Lung (tissue), 11 donors: ENCODE measurements at regions not wholly inside any gene's neighbourhood (a gene's known extent, or its start where the extent isn't known, plus 50 kb on each side); places are given as distances from the start of the nearest gene placed in this dataset.

Experiments used
- ATAC-seq: fragments of 200-7000 bp; cut with Tn5 transposase; one replicate; pipeline ENCODE4 v1.9.1; 2020; ENCODE audit warnings: moderate number of reproducible peaks; ENCODE audit not compliant: insufficient read depth, low FRiP score
- DNase-seq, 3 donors: peaks; one replicate each; pipeline ENCODE4 v3.0.0-alpha.2; 2013 to 2017
- H3K27ac ChIP-seq, 2 donors: one replicate each; pipeline ENCODE4 v1.5.1; 2013; ENCODE audit warnings: mild to moderate bottlenecking in 2 of 2, moderate library complexity in 2 of 2, control low read depth in 1 of 2, inconsistent platforms in 1 of 2, low read depth in 1 of 2, low read length in 1 of 2
- H3K27me3 ChIP-seq, 3 donors: one replicate each; pipeline ENCODE4 v1.5.1; 2013; ENCODE audit warnings: low read length in 2 of 3; ENCODE audit not compliant: control insufficient read depth in 3 of 3, insufficient read depth in 3 of 3
- H3K36me3 ChIP-seq, 4 donors: one replicate each; pipeline ENCODE4 v1.5.1; 2013; ENCODE audit warnings: low read length in 4 of 4, mild to moderate bottlenecking in 1 of 4, moderate library complexity in 1 of 4; ENCODE audit not compliant: control insufficient read depth in 4 of 4, insufficient read depth in 4 of 4
- H3K4me1 ChIP-seq, 5 donors: one replicate each; pipeline ENCODE4 v1.5.1; 2013; ENCODE audit warnings: low read length in 5 of 5, mild to moderate bottlenecking in 2 of 5, moderate library complexity in 1 of 5; ENCODE audit not compliant: control insufficient read depth in 5 of 5, insufficient read depth in 5 of 5
- H3K4me3 ChIP-seq: one replicate; pipeline ENCODE4 v1.5.1; 2013; ENCODE audit warnings: mild to moderate bottlenecking, control low read depth, moderate library complexity
- H3K9ac ChIP-seq, 2 donors: one replicate each; pipeline ENCODE4 v1.5.1; 2013; ENCODE audit warnings: low read length in 2 of 2, control low read depth in 1 of 2; ENCODE audit not compliant: insufficient read depth in 1 of 2
- H3K9me3 ChIP-seq, 4 donors: one replicate each; pipeline ENCODE4 v1.5.1; 2013; ENCODE audit warnings: low read length in 3 of 4, mild to moderate bottlenecking in 1 of 4, moderate library complexity in 1 of 4; ENCODE audit not compliant: control insufficient read depth in 4 of 4, insufficient read depth in 3 of 4
- CTCF ChIP-seq: IDR thresholded peaks from 2 replicates; pipeline ENCODE4 v1.5.1; 2012; ENCODE audit warnings: mild to moderate bottlenecking; ENCODE audit errors: control extremely low read depth, extremely low read depth
- WGBS, 2 donors: extraction: QIAGEN DNeasy Blood & Tissue Kit; methylation state at CpG; one replicate each; pipeline ENCODE4 v1.1.7; 2013; 5-methylcytosine and 5-hydroxymethylcytosine counted together
- donor health status: control.
- donor health status: control.
- donor health status: Bipolar disorder and iron deficiency.
- donor health status: healthy.
- donor health status: DM: yes; HTN: yes; CAD: no.

GRCh38 chr18:22052405-22053105 is 116.8 kb upstream of the GATA6 start:
- Histone ChIP-seq H3K9ac (no peak overlapping the region), H3K27me3 (no peaks in the 10 kb centered on the region)
- WGBS, 2 donors = 87 to 89% methylated on average over 12 of the region's 12 CpGs

GRCh38 chr18:22055466-22056238 is 113.7 kb upstream of the GATA6 start:
- no peaks in the 10 kb centered on the region for H3K27me3 ChIP-seq
- H3K9me3 ChIP-seq = peaks cover 0 to 2% (median 0%) of the 10 kb centered on the region in 4 donors
- H3K4me1 ChIP-seq = peaks cover 0 to 12% (median 3%) of the 10 kb centered on the region in 5 donors
- 85 to 87% methylated on average over 3 of the region's 3 CpGs for WGBS, 2 donors
- no peaks in the 10 kb centered on the region for H3K36me3 ChIP-seq
- no peak for TF ChIP-seq CTCF
- no peak overlapping the region for H3K4me3 ChIP-seq
- DNase-seq (no peak), ATAC-seq (no peak)
- H3K9ac ChIP-seq = no peak overlapping the region
- no peak overlapping the region for H3K27ac ChIP-seq

More at GRCh38 chr18:22052405-22053105, 116.8 kb upstream of the GATA6 start:
- no peak for TF ChIP-seq CTCF
- ATAC-seq = no peak
- DNase-seq = peak in 1 of 3 donors; percentile 57
- peaks cover 0 to 2% (median 0%) of the 10 kb centered on the region in 5 donors for H3K4me1 ChIP-seq
- no peak overlapping the region for H3K4me3 ChIP-seq
- H3K36me3 ChIP-seq = no peaks in the 10 kb centered on the region
- H3K27ac ChIP-seq = no peak overlapping the region
- H3K9me3 ChIP-seq = peaks cover 0 to 2% (median 0%) of the 10 kb centered on the region in 4 donors

GRCh38 chr18:22056950-22057349 is 112.4 kb upstream of the GATA6 start:
- Histone ChIP-seq H3K36me3 (no peaks in the 10 kb centered on the region), H3K27me3 (no peaks in the 10 kb centered on the region), H3K4me3 (no peak overlapping the region), H3K27ac (no peak overlapping the region), H3K9ac (no peak overlapping the region), H3K4me1 (peaks cover 0 to 13% (median 3%) of the 10 kb centered on the region in 5 donors), H3K9me3 (peaks cover 0 to 2% (median 0%) of the 10 kb centered on the region in 4 donors)
- no peak for ATAC-seq
- WGBS, 2 donors = 90 to 94% methylated on average over 6 of the region's 6 CpGs
- no peak for TF ChIP-seq CTCF
- no peak for DNase-seq
